Coronary artery (tissue), 2 donors: ENCODE measurements at regions not wholly inside any gene's neighbourhood (a gene's known extent, or its start where the extent isn't known, plus 50 kb on each side); places are given as distances from the start of the nearest gene placed in this dataset.

Experiments used
- DNase-seq: peaks from one replicate; pipeline ENCODE4 v3.0.0-alpha.2; 2017; ENCODE audit warnings: low spot score
- H3K27ac ChIP-seq, 2 donors: fragments of 200-600 bp; sonication (generic); one replicate each; pipeline ENCODE4 v1.5.1; 2016 to 2019
- H3K4me3 ChIP-seq: fragments of 200-600 bp; sonication (generic); 2 replicates; pipeline ENCODE4 v1.5.1; 2016; ENCODE audit warnings: mild to moderate bottlenecking, moderate library complexity
- CTCF ChIP-seq: fragments of 200-600 bp; sonication (generic); IDR thresholded peaks from one replicate; pipeline ENCODE4 v1.5.1; 2019; ENCODE audit warnings: antibody characterized with exemption

DNA sequence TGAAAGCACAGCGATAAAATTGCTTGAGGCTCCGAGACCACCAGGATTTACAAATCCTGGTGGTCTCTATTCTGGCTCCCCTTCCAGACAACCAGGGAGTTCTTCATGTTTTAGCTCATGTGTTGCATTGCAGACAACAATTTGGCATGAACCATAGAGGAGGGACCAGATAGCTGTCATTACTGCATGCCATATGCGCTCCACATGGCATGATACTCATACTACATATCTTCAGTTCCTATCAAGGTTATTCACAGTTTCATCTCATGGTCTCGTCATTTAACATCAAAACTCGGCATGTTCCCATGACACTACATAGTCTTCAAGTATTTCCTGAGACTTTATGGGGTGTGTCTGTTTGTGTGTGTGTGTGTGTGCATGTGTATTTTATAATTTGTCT lies 220.3 kb downstream of the OR13H1 start:
- H3K4me3 ChIP-seq = peak overlapping the region; percentile 61
- DNase-seq = no peak
- H3K27ac ChIP-seq = no peak overlapping the region
- no peak for TF ChIP-seq CTCF

DNA sequence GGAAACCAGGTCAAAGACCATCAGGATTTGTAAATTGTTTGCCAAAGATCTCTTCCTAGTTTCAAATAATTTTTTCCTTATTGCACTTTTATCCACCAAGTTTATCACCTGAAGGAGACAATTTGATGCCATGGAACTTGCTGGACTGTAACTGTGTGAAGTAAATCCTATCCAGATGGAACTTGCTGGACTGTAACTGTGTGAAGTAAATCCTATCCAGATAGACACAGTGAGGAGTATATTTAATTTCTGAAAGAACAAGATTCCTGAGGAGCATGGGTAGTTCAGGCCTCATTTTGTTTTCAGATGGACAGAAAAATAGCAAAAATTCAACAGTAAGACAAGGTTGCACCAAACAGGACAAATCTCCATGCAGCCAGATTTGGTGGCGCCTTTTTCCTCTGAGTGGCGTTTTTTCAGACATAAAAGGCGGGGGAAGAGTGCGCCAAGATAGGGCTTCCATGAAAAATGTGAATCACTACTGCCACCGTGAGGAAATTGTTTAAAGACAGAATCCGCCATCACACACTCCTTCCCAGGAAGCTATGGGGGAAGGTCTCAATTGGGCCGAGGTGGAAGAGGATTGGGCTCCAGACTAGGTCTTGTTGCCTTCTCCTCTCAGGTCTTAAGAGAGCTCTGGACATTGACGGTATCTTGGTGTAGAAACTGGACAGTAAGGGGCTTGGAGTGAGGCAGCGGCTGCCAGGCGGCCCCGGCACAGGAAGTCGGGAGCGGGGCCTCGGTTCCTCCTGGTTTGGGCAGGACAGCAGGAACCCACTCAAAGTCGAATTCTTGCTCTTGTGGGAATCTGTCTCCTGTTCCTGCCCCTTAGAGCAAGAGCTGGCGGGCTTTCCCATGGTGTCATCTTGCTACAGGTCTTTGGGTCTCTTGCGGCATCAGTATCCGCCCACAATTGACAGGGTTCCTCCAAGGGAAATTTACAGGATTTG lies 234.7 kb downstream of the OR13H1 start:
- peak; percentile 80 for DNase-seq
- TF ChIP-seq CTCF = peak; percentile 22
- Histone ChIP-seq H3K27ac (peak overlapping the region; percentile 72 to 79), H3K4me3 (peak overlapping the region; percentile 72)

- peak overlapping the region in 1 of 2 donors; percentile 72 for H3K27ac ChIP-seq
- no peak for DNase-seq
- H3K4me3 ChIP-seq = peak overlapping the region; percentile 72
- TF ChIP-seq CTCF = no peak
Measured at GRCh38 chrX:131779306-131779705, 235.4 kb downstream of the OR13H1 start.

GRCh38 chrX:131779741-131780140 lies 235.9 kb downstream of the OR13H1 start:
- Histone ChIP-seq H3K27ac (no peak overlapping the region), H3K4me3 (no peak overlapping the region)
- TF ChIP-seq CTCF = no peak
- DNase-seq = no peak

DNA sequence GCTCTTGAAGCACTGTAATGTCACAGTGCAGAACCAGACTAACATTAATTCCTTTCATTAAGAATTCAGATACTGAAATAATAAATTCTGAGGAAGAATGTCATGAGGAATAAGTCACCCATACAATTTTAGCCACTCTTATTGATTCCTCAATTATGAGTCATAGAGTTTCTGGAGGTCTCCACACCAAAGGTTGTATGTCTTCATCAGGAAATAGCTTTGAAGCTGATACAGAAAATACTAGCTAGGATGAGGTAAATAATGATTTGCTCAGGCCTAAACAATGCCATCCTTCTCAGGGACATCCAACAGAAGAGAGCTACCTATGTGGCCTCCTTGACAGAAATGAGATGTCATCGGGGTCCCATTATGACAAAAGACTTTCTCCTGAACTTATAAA lies 238.8 kb downstream of the OR13H1 start:
- Histone ChIP-seq H3K4me3 (no peak overlapping the region), H3K27ac (no peak overlapping the region)
- DNase-seq = no peak
- no peak for TF ChIP-seq CTCF

GRCh38 chrX:131783555-131784308 lies 239.4 kb upstream of the STK26 start:
- no peak overlapping the region for H3K27ac ChIP-seq
- no peak for TF ChIP-seq CTCF
- DNase-seq = no peak
- H3K4me3 ChIP-seq = peak overlapping the region; percentile 47
